Liver (tissue), 8 donors: ENCODE measurements at regions not wholly inside any gene's neighbourhood (a gene's known extent, or its start where the extent isn't known, plus 50 kb on each side); places are given as distances from the start of the nearest gene placed in this dataset.

Source experiments
- DNase-seq: peaks from one replicate; pipeline ENCODE4 v3.0.0-alpha.2; 2017; ENCODE audit warnings: low spot score
- H3K27ac ChIP-seq, 2 donors: one replicate each; pipeline ENCODE4 v1.7.0; 2013; ENCODE audit warnings: inconsistent platforms in 2 of 2, low read length in 2 of 2, control low read depth in 1 of 2, low read depth in 1 of 2, mild to moderate bottlenecking in 1 of 2
- H3K27me3 ChIP-seq, 4 donors: one replicate each; pipeline versions ENCODE4 v1.6.1 to v1.7.0; 2013; ENCODE audit warnings: low read length in 3 of 4, inconsistent platforms in 1 of 4, mild to moderate bottlenecking in 1 of 4, moderate library complexity in 1 of 4; ENCODE audit not compliant: control insufficient read depth in 4 of 4, insufficient read depth in 4 of 4
- H3K36me3 ChIP-seq, 4 donors: one replicate each; pipeline versions ENCODE4 v1.6.1 to v1.7.0; 2013; ENCODE audit warnings: low read length in 3 of 4, mild to moderate bottlenecking in 3 of 4, low read depth in 1 of 4, moderate library complexity in 1 of 4; ENCODE audit not compliant: control insufficient read depth in 4 of 4, insufficient read depth in 3 of 4
- H3K4me1 ChIP-seq, 4 donors: one replicate each; pipeline versions ENCODE4 v1.6.1 to v1.7.0; 2013; ENCODE audit warnings: low read length in 3 of 4, mild to moderate bottlenecking in 3 of 4, moderate library complexity in 1 of 4; ENCODE audit not compliant: control insufficient read depth in 4 of 4, insufficient read depth in 4 of 4
- H3K4me3 ChIP-seq, 3 donors: one replicate each; pipeline versions ENCODE4 v1.6.1 to v1.7.0; 2013; ENCODE audit warnings: low read length in 3 of 3, control low read depth in 1 of 3, low read depth in 1 of 3, mild to moderate bottlenecking in 1 of 3
- H3K9ac ChIP-seq, 2 donors: one replicate each; pipeline ENCODE4 v1.7.0; 2013; ENCODE audit warnings: low read length in 2 of 2, mild to moderate bottlenecking in 2 of 2, moderate library complexity in 2 of 2, control low read depth in 1 of 2, low read depth in 1 of 2
- H3K9me3 ChIP-seq, 4 donors: one replicate each; pipeline versions ENCODE4 v1.6.1 to v1.7.0; 2013; ENCODE audit warnings: low read length in 3 of 4; ENCODE audit not compliant: control insufficient read depth in 4 of 4
- ATF3 ChIP-seq: IDR thresholded peaks from 2 replicates; pipeline ENCODE4 v1.6.1; 2016; ENCODE audit warnings: antibody characterized with exemption
- CTCF ChIP-seq: fragments of 150-350 bp; IDR thresholded peaks from 2 replicates; pipeline ENCODE4 v1.5.1; 2017; ENCODE audit warnings: improper control_type of control experiment, low read depth, low read length; ENCODE audit not compliant: missing input control
- EGR1 ChIP-seq, 2 donors: IDR thresholded peaks; 2 replicates each; pipeline ENCODE4 v1.6.1; 2016 to 2018; ENCODE audit warnings: antibody characterized with exemption in 2 of 2, low read depth in 2 of 2
- FOXA1 ChIP-seq: IDR thresholded peaks from 2 replicates; pipeline ENCODE4 v1.6.1; 2016; ENCODE audit warnings: antibody characterized with exemption
- FOXA2 ChIP-seq: IDR thresholded peaks from 2 replicates; pipeline ENCODE4 v1.6.1; 2016; ENCODE audit warnings: antibody characterized with exemption
- GABPA ChIP-seq, 2 donors: IDR thresholded peaks in 1 of 2; conservative IDR thresholded peaks in 1 of 2; 2 replicates each; pipeline ENCODE4 v1.6.1; 2016; ENCODE audit warnings: antibody characterized with exemption in 2 of 2, mild to moderate bottlenecking in 1 of 2, moderate library complexity in 1 of 2
- HNF4A ChIP-seq, 2 donors: conservative IDR thresholded peaks; 2 replicates each; pipeline ENCODE4 v1.6.1; 2016; ENCODE audit warnings: antibody characterized with exemption in 2 of 2, mild to moderate bottlenecking in 2 of 2
- HNF4G ChIP-seq: IDR thresholded peaks from 2 replicates; pipeline ENCODE4 v1.6.1; 2016; ENCODE audit warnings: antibody characterized with exemption
- JUND ChIP-seq, 2 donors: IDR thresholded peaks; 2 replicates each; pipeline ENCODE4 v1.6.1; 2016; ENCODE audit warnings: antibody characterized with exemption in 2 of 2
- MAX ChIP-seq: IDR thresholded peaks from 2 replicates; pipeline ENCODE4 v1.6.1; 2016; ENCODE audit warnings: antibody characterized with exemption
- NR2F2 ChIP-seq: IDR thresholded peaks from 2 replicates; pipeline ENCODE4 v1.6.1; 2016; ENCODE audit warnings: antibody characterized with exemption
- RAD21 ChIP-seq, 2 donors: IDR thresholded peaks; 2 replicates each; pipeline ENCODE4 v1.6.1; 2016; ENCODE audit warnings: antibody characterized with exemption in 2 of 2, mild to moderate bottlenecking in 2 of 2
- REST ChIP-seq: IDR thresholded peaks from 2 replicates; pipeline ENCODE4 v1.6.1; 2016; ENCODE audit warnings: antibody characterized with exemption, mild to moderate bottlenecking
- RXRA ChIP-seq, 2 donors: IDR thresholded peaks; 2 replicates each; pipeline ENCODE4 v1.6.1; 2017 to 2018; ENCODE audit warnings: antibody characterized with exemption in 2 of 2, mild to moderate bottlenecking in 1 of 2
- SP1 ChIP-seq: IDR thresholded peaks from 2 replicates; pipeline ENCODE4 v1.6.1; 2018; ENCODE audit warnings: antibody characterized with exemption, mild to moderate bottlenecking
- TAF1 ChIP-seq: conservative IDR thresholded peaks from 2 replicates; pipeline ENCODE4 v1.6.1; 2016; ENCODE audit warnings: antibody characterized with exemption, mild to moderate bottlenecking
- YY1 ChIP-seq: IDR thresholded peaks from 2 replicates; pipeline ENCODE4 v1.6.1; 2016; ENCODE audit warnings: antibody characterized with exemption, mild to moderate bottlenecking
- ZBTB33 ChIP-seq: IDR thresholded peaks from 2 replicates; pipeline ENCODE4 v1.6.1; 2016; ENCODE audit warnings: antibody characterized with exemption
- WGBS: extraction: QIAGEN DNeasy Blood & Tissue Kit; methylation state at CpG from one replicate; pipeline ENCODE4 v1.1.7; 2013; 5-methylcytosine and 5-hydroxymethylcytosine counted together
- donor health status: healthy.
- donor health status: healthy.
- donor health status: healthy.
- donor health status: healthy.
- donor health status: healthy.

- DNase-seq: no peak
- H3K36me3 ChIP-seq: no peaks in the 10 kb centered on the region
- no peak overlapping the region for H3K4me3 ChIP-seq
- no peaks in the 10 kb centered on the region for H3K9me3 ChIP-seq
- WGBS: 88% methylated on average over 4 of the region's 4 CpGs
- H3K9ac ChIP-seq: no peak overlapping the region
- H3K27me3 ChIP-seq: no peaks in the 10 kb centered on the region
- H3K4me1 ChIP-seq: no peaks in the 10 kb centered on the region
- H3K27ac ChIP-seq: no peak overlapping the region
- TF ChIP-seq SP1 (no peak), JUND (IDR thresholded peaks at IDR 0.05) (no peak), GABPA (IDR thresholded peaks at IDR 0.05 in 1 of 2, conservative IDR thresholded peaks at IDR 0.05 in 1 of 2) (no peak), FOXA1 (no peak), HNF4G (no peak), TAF1 (no peak), FOXA2 (no peak), EGR1 (IDR thresholded peaks at IDR 0.05; ENCODE audit: low read depth in 2 of 2) (no peak), CTCF (no peak), REST (no peak), RAD21 (IDR thresholded peaks at IDR 0.05) (no peak), YY1 (no peak), HNF4A (conservative IDR thresholded peaks at IDR 0.05) (no peak), NR2F2 (no peak), RXRA (IDR thresholded peaks at IDR 0.05) (no peak), MAX (no peak), ATF3 (no peak)
Observed at GRCh38 chr5:44236040-44236439, 153.2 kb downstream of the FGF10 start.

GRCh38 chr5:44233691-44234090 lies 155.5 kb downstream of the FGF10 start:
- DNase-seq: no peak
- WGBS: 79% methylated on average over 2 of the region's 2 CpGs
- Histone ChIP-seq H3K9me3 (no peaks in the 10 kb centered on the region), H3K36me3 (no peaks in the 10 kb centered on the region), H3K27me3 (no peaks in the 10 kb centered on the region), H3K4me3 (no peak overlapping the region), H3K27ac (no peak overlapping the region), H3K4me1 (no peaks in the 10 kb centered on the region), H3K9ac (no peak overlapping the region)
- TF ChIP-seq ZBTB33 (no peak), YY1 (no peak), SP1 (no peak), JUND (IDR thresholded peaks at IDR 0.05) (no peak), FOXA2 (no peak), EGR1 (IDR thresholded peaks at IDR 0.05; ENCODE audit: low read depth in 2 of 2) (no peak), RXRA (IDR thresholded peaks at IDR 0.05) (no peak), HNF4A (conservative IDR thresholded peaks at IDR 0.05) (no peak), ATF3 (no peak), NR2F2 (no peak), TAF1 (no peak), RAD21 (IDR thresholded peaks at IDR 0.05) (no peak), HNF4G (no peak), CTCF (no peak)
